Psoas muscle (tissue), 7 donors: ENCODE measurements at regions not wholly inside any gene's neighbourhood (a gene's known extent, or its start where the extent isn't known, plus 50 kb on each side); places are given as distances from the start of the nearest gene placed in this dataset.

Experiments
- ATAC-seq, 4 donors: fragments of 200-7000 bp; cut with Tn5 transposase; one replicate each; pipeline ENCODE4 v1.9.1; 2020; ENCODE audit warnings: moderate library complexity in 3 of 4, mild to moderate bottlenecking in 2 of 4
- DNase-seq, 2 donors: peaks; one replicate each; pipeline ENCODE4 v3.0.0-alpha.2; 2020
- H3K27ac ChIP-seq: fragments of 200-600 bp; one replicate; pipeline ENCODE4 v1.8.0; 2022
- H3K27me3 ChIP-seq, 3 donors: fragments of 200-600 bp in 1 of 3; one replicate each; pipeline versions ENCODE4 v1.6.1 to v1.8.0; 2013 to 2022; ENCODE audit warnings: low read length in 2 of 3, mild to moderate bottlenecking in 2 of 3, moderate library complexity in 1 of 3; ENCODE audit not compliant: insufficient read depth in 3 of 3
- H3K36me3 ChIP-seq, 2 donors: fragments of 200-600 bp in 1 of 2; one replicate each; pipeline versions ENCODE4 v1.6.1 to v1.8.0; 2013 to 2022; ENCODE audit warnings: low read depth in 1 of 2, mild to moderate bottlenecking in 1 of 2, moderate library complexity in 1 of 2; ENCODE audit not compliant: insufficient read depth in 1 of 2
- H3K4me1 ChIP-seq: fragments of 200-600 bp; one replicate; pipeline ENCODE4 v1.8.0; 2022
- H3K4me3 ChIP-seq: fragments of 200-600 bp; one replicate; pipeline ENCODE4 v1.8.0; 2022; ENCODE audit warnings: mild to moderate bottlenecking
- H3K9me3 ChIP-seq: fragments of 200-600 bp; one replicate; pipeline ENCODE4 v1.8.0; 2022
- CTCF ChIP-seq: fragments of 200-600 bp; IDR thresholded peaks from one replicate; pipeline ENCODE4 v1.8.0; 2022; ENCODE audit warnings: antibody characterized with exemption
- WGBS, 3 donors: extraction: QIAGEN DNeasy Blood & Tissue Kit; methylation state at CpG; one replicate each; pipeline versions ENCODE4 v1.1.6 to v1.1.7; 2013; 5-methylcytosine and 5-hydroxymethylcytosine counted together
- intact Hi-C, 2 donors: fragments of 100-400 bp; cut with DNase I; formaldehyde crosslinking; loops; one replicate each; pipeline versions ENCODE4 v1.11.0 to v1.14.2; 2022
- donor health status: healthy with polysubstance abuse.
- donor health status: DM: no; HTN: no; CAD: no; lungs with moderate emphysema.
- donor health status: Bipolar disorder and iron deficiency.
- donor health status: healthy.
- donor health status: DM: yes; HTN: yes; CAD: no.
- donor health status: DM: no; HTN: no; CAD: no.
- donor health status: DM: yes; HTN: yes; CAD: no.

DNA sequence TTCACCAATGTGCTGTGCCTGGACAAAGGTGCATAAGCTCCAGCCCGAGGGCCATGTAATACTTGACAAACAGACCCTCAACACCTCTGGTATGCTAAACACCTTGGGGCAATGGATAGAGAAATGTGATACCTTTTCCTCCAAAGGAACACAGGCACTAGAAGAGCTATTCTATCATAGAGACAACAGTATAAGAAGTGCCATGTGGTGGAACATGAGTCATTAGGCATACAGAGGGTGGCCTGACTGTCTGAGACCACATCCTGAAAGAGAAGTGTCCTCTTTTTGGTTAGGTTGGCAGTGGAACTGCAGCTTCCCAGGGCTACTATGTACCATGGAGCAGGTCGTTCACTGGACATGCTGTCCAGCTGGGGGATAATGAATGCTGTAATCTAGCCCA is 153.9 kb downstream of the INSIG2 start:
- Histone ChIP-seq H3K36me3 (no peaks in the 10 kb centered on the region), H3K4me3 (no peak overlapping the region), H3K9me3 (no peaks in the 10 kb centered on the region), H3K27me3 (peaks cover 0 to 3% (median 0%) of the 10 kb centered on the region in 3 donors), H3K4me1 (no peaks in the 10 kb centered on the region), H3K27ac (no peak overlapping the region)
- no peak for ATAC-seq
- no peak for TF ChIP-seq CTCF
- WGBS, 3 donors: 46 to 63% (median 54%) methylated on average over 2 of the region's 2 CpGs
- no peak for DNase-seq
- intact Hi-C loops: no loop called here

DNA sequence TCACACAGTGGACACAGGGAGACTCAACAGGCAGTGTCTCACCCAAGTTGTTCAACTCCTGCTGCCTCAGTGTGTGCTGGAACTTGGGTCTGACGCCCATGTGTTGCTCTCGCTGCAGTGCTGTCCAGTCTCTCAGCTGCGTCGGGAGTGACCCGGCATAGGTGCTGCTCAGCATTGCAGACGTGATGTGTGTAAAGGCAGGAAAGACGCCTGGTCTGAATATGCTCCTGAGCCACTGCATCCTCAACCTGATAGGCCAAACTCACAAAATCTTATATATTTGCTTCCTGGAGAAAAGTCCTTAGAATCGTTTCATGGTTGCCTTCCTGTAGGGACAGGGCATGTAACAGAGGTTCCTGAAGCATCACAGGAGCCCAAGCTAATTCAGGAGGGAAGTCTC is 152.9 kb downstream of the INSIG2 start:
- intact Hi-C loops: no loop called here
- no peaks in the 10 kb centered on the region for H3K4me1 ChIP-seq
- DNase-seq (no peak), ATAC-seq (no peak)
- H3K9me3 ChIP-seq: no peaks in the 10 kb centered on the region
- no peaks in the 10 kb centered on the region for H3K36me3 ChIP-seq
- TF ChIP-seq CTCF: no peak
- WGBS, 3 donors: 78 to 80% (median 80%) methylated on average over 8 of the region's 8 CpGs
- H3K27me3 ChIP-seq: peaks cover 0 to 3% (median 0%) of the 10 kb centered on the region in 3 donors
- no peak overlapping the region for H3K4me3 ChIP-seq
- H3K27ac ChIP-seq: no peak overlapping the region

DNA sequence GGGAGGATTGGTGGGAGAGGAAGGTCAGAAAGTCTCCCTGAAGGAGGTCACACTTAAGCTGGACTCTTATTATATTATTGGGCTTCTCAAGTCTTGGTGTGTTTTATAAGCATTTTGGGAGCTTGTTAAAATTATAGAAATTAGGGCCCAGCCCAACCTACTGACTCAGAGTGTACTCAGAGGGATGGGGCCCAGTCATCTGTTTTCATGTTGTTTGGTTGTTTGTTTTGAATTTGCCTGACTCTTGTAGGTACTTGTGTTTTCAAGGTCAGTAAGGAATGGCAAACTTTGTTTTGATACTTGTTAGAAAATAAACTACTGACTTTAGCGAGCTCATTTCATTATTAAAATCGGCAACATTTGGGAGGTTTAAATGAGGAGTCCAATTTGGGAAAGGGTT is 152.0 kb downstream of the INSIG2 start:
- H3K27me3 ChIP-seq: peaks cover 0 to 3% (median 0%) of the 10 kb centered on the region in 3 donors
- TF ChIP-seq CTCF: no peak
- no peaks in the 10 kb centered on the region for H3K36me3 ChIP-seq
- no peaks in the 10 kb centered on the region for H3K4me1 ChIP-seq
- no peak overlapping the region for H3K27ac ChIP-seq
- no peak for ATAC-seq
- WGBS, 3 donors: 91 to 95% (median 92%) methylated on average over 2 of the region's 2 CpGs
- H3K4me3 ChIP-seq: no peak overlapping the region
- H3K9me3 ChIP-seq: no peaks in the 10 kb centered on the region
- intact Hi-C loops: no loop called here
- DNase-seq: no peak

GRCh38 chr2:118239284-118239683 is 151.0 kb downstream of the INSIG2 start:
- Histone ChIP-seq H3K9me3 (no peaks in the 10 kb centered on the region), H3K27ac (no peak overlapping the region), H3K36me3 (no peaks in the 10 kb centered on the region), H3K4me1 (no peaks in the 10 kb centered on the region), H3K27me3 (peaks cover 0 to 3% (median 0%) of the 10 kb centered on the region in 3 donors), H3K4me3 (no peak overlapping the region)
- DNase-seq (no peak), ATAC-seq (no peak)
- TF ChIP-seq CTCF: no peak
- 90 to 93% (median 91%) methylated on average over 5 of the region's 5 CpGs for WGBS, 3 donors
- intact Hi-C loops: no loop called here

DNA sequence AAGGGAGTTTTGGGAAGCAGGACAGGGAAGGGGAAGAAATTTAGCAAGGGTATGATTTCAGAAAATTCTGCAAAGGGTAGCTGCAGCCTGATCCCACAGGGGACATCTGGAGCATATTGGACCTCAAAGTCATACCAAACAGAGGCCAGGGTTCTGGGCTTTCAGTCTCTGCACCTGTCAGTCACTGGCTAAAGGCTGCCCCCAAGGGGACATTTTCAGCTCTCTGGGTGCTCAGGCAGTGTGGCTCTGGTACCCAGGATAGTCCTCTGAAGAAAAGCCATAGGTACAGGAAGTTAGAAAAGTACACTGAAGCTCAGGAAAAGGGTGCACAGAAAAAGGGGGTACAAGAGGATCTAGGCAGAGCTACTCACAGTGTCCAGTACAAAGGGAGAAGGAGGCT is 149.2 kb downstream of the INSIG2 start:
- intact Hi-C loops: no loop called here
- ATAC-seq (no peak), DNase-seq (no peak)
- H3K36me3 ChIP-seq: no peaks in the 10 kb centered on the region
- H3K4me1 ChIP-seq: no peaks in the 10 kb centered on the region
- no peak overlapping the region for H3K27ac ChIP-seq
- TF ChIP-seq CTCF: no peak
- H3K4me3 ChIP-seq: no peak overlapping the region
- H3K27me3 ChIP-seq: peaks cover 0 to 4% (median 4%) of the 10 kb centered on the region in 3 donors
- no peaks in the 10 kb centered on the region for H3K9me3 ChIP-seq
